DOHH2 (cell line): ENCODE measurements at regions not wholly inside any gene's neighbourhood (a gene's known extent, or its start where the extent isn't known, plus 50 kb on each side); places are given as distances from the start of the nearest gene placed in this dataset.

Source experiments
- EZH2phosphoT487 ChIP-seq: fragments of 200-600 bp; sonication (generic); IDR thresholded peaks from 2 replicates; pipeline ENCODE4 v1.6.1; 2017; ENCODE audit warnings: borderline replicate concordance, mild to moderate bottlenecking, antibody characterized with exemption, low read length, moderate library complexity, mixed read lengths
- TF ChIP-seq, protein P1 (sequence below): fragments of 200-600 bp; sonication (generic); IDR thresholded peaks from one replicate; pipeline ENCODE4 v1.5.1; 2014; ENCODE audit warnings: antibody characterized with exemption, mild to moderate bottlenecking, low read depth, low read length; ENCODE audit not compliant: poor library complexity, severe bottlenecking

DNA sequence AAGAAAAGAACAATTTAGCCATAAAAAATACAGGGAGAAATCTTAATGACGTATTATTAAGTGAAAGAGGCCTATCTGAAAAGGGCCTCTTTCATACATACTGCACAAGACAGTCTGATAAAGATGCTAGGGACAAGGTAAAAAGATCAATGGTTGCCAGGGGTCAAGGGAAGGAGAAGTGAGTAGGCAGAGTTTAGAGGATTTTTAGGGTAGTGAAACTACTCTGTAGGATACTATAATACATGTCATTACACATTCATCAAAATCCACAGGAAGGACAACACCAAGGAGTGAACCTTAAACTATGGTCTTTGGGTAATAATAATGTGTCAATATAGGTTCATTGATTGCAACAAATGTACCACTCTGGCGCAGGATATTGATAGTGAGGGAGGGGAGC, 289.3 kb downstream of the FSIP2 start:
- TF ChIP-seq, protein P1, sequence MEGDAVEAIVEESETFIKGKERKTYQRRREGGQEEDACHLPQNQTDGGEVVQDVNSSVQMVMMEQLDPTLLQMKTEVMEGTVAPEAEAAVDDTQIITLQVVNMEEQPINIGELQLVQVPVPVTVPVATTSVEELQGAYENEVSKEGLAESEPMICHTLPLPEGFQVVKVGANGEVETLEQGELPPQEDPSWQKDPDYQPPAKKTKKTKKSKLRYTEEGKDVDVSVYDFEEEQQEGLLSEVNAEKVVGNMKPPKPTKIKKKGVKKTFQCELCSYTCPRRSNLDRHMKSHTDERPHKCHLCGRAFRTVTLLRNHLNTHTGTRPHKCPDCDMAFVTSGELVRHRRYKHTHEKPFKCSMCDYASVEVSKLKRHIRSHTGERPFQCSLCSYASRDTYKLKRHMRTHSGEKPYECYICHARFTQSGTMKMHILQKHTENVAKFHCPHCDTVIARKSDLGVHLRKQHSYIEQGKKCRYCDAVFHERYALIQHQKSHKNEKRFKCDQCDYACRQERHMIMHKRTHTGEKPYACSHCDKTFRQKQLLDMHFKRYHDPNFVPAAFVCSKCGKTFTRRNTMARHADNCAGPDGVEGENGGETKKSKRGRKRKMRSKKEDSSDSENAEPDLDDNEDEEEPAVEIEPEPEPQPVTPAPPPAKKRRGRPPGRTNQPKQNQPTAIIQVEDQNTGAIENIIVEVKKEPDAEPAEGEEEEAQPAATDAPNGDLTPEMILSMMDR: no peak
- no peak for TF ChIP-seq EZH2phosphoT487
